BE2C (cell line): ENCODE measurements at regions not wholly inside any gene's neighbourhood (a gene's known extent, or its start where the extent isn't known, plus 50 kb on each side); places are given as distances from the start of the nearest gene placed in this dataset.

Source experiments
- DNase-seq: peaks from one replicate; pipeline ENCODE4 v3.0.0-alpha.2; 2020
- H3K27me3 ChIP-seq: fragments of 250-450 bp; sonication (Bioruptor Pico); 2 replicates; pipeline ENCODE4 v1.5.1; 2020; ENCODE audit warnings: mild to moderate bottlenecking
- H3K36me3 ChIP-seq: fragments of 250-450 bp; sonication (Bioruptor Pico); 2 replicates; pipeline ENCODE4 v1.5.1; 2020; ENCODE audit warnings: mild to moderate bottlenecking
- H3K4me1 ChIP-seq: fragments of 250-450 bp; sonication (Bioruptor Pico); 2 replicates; pipeline ENCODE4 v1.5.1; 2020
- H3K4me3 ChIP-seq: 2 replicates; pipeline ENCODE4 v1.5.1; 2011; ENCODE audit warnings: low read depth, low read length
- H3K9me3 ChIP-seq: fragments of 250-450 bp; sonication (Bioruptor Pico); 2 replicates; pipeline ENCODE4 v1.5.1; 2020
- CTCF ChIP-seq: IDR thresholded peaks from 2 replicates; pipeline ENCODE4 v1.5.1; 2012; ENCODE audit warnings: mild to moderate bottlenecking, low read depth, low read length

GRCh38 chr14:104356020-104356737 lies 217.8 kb downstream of the KIF26A start:
- H3K9me3 ChIP-seq = 0 out of 2 replicates have a peak, but pooled peaks cover 4% of the 10 kb centered on the region
- H3K27me3 ChIP-seq = no peaks in the 10 kb centered on the region
- H3K4me1 ChIP-seq = no peaks in the 10 kb centered on the region
- no peaks in the 10 kb centered on the region for H3K36me3 ChIP-seq
- peak; percentile 21 for DNase-seq
- no peak for TF ChIP-seq CTCF
- H3K4me3 ChIP-seq = no peak overlapping the region

GRCh38 chr14:104356738-104357688 lies 218.6 kb downstream of the KIF26A start:
- H3K9me3 ChIP-seq = 0 out of 2 replicates have a peak, but pooled peaks cover 4% of the 10 kb centered on the region
- no peaks in the 10 kb centered on the region for H3K27me3 ChIP-seq
- TF ChIP-seq CTCF = no peak
- no peak overlapping the region for H3K4me3 ChIP-seq
- DNase-seq = peak; percentile 7
- H3K4me1 ChIP-seq = no peaks in the 10 kb centered on the region
- H3K36me3 ChIP-seq = no peaks in the 10 kb centered on the region

- H3K36me3 ChIP-seq = no peaks in the 10 kb centered on the region
- H3K9me3 ChIP-seq = 0 out of 2 replicates have a peak, but pooled peaks cover 4% of the 10 kb centered on the region
- TF ChIP-seq CTCF = no peak
- no peaks in the 10 kb centered on the region for H3K27me3 ChIP-seq
- no peaks in the 10 kb centered on the region for H3K4me1 ChIP-seq
- no peak for DNase-seq
- H3K4me3 ChIP-seq = no peak overlapping the region
These were observed 219.5 kb downstream of the KIF26A start for GRCh38 chr14:104357689-104358527.

- Histone ChIP-seq H3K4me3 (no peak overlapping the region), H3K27me3 (no peaks in the 10 kb centered on the region), H3K9me3 (0 out of 2 replicates have a peak, but pooled peaks cover 4% of the 10 kb centered on the region), H3K36me3 (no peaks in the 10 kb centered on the region), H3K4me1 (no peaks in the 10 kb centered on the region)
- no peak for TF ChIP-seq CTCF
- peak; percentile 9 for DNase-seq
These were observed 220.3 kb downstream of the KIF26A start for GRCh38 chr14:104358528-104359300.

- TF ChIP-seq CTCF = no peak
- Histone ChIP-seq H3K4me1 (no peaks in the 10 kb centered on the region), H3K4me3 (no peak overlapping the region), H3K27me3 (no peaks in the 10 kb centered on the region), H3K9me3 (peaks cover 4% of the 10 kb centered on the region; the same call in 1 of the 2 replicates), H3K36me3 (no peaks in the 10 kb centered on the region)
- no peak for DNase-seq
These were observed 220.1 kb upstream of the C14orf180 start for GRCh38 chr14:104359301-104359968.
